Muscle of arm (tissue), 1 donor: ENCODE measurements at regions not wholly inside any gene's neighbourhood (a gene's known extent, or its start where the extent isn't known, plus 50 kb on each side); places are given as distances from the start of the nearest gene placed in this dataset.
"Not testable (repeated sequence)": the region's sequence is repeated elsewhere in the genome, so short reads cannot be mapped to it uniquely, and the experiment has no call there.

ENCODE experiments used
- DNase-seq: peaks from one replicate; pipeline ENCODE4 v3.0.0-alpha.2; 2013

DNA sequence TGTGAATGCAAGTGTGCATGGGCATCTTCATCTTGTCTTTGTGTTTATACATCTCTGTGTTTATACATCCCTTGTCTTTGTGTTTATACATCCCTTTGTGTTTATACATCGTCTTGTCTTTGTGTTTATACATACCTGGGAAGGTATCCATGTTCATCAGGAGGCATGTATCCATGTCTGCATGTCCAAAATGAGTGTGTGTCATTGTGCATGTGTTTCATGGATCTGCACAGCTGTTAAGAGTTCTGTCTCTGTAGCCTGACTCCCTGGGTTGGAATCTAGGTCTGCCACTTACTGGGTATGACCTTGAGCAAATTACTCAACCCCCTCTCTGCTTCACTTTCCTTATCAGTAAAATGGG, 50.1 kb upstream of the SIRPA start:
- DNase-seq, result no peak

DNA sequence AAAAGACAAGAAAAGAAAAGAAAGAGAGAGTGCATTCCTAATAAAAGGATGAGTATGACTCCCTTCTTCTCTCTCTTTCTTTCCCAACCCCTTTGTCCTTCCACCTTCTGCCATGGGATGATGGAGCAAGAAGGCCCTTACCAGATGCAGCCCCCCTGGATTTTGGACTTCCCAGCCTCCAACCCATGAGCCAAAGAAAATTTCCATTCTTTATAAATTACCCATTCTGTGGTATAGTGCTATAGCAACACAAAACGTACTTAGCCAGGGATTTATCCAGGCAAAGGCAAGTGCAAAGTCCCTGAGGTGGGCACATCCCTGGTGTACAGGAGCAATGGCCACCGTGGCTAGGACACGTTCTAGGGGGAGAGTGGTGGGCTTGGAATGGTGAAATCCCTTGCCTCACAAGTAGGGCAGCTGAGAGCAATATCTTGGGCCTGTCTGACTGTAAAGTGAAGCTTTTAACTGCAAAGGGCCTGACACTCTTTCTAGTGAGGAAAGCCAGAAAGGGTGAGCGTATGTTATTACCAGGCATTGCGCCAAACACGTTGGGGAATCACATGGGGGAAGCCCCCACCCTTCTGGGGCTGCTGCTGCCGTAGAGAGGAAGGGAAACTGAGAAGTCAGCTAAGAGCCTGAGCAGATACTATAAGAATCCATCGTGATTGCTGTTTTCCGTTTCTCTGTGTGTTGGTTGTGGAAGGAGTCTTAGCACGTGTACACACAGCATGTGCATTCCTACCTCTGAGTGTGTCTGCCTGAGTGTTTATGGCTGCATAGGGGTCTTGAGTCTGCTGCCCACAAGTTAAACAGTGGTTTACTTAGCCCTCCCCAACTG, 50.7 kb upstream of the SIRPA start:
- peak; percentile 61 for DNase-seq

GRCh38 chr20:1842281-1842680, 52.9 kb upstream of the SIRPA start:
- no peak for DNase-seq

DNA sequence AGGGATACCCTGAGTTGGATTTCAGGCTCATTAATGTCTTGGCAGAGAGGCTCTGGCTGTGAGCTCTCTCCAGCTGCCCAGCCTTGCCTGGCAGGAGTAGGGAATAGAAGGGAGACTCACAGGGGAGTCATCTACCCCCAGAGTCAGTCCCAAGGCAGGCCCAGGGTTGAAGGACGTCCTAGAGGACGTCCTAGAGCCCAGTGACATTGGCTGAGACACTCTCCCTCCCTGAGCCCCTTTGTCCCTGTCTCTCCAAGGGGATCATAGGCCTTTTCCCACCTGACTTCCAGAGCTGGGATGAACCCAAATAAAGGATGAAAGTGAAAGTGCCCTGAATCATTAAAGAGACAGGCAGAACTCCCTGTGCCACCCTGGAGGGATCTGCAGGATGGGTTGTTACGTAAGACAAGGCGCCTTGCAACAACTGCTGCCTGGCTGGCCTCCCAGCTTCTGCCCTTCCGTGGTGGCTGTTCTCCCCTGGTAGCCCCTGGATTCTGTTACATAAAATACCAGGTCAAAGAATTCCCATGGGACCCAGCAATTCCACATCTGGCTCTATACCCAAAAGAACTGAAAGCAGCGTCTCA, 53.6 kb upstream of the SIRPA start:
- no peak for DNase-seq

GRCh38 chr20:1840817-1841553, 54.2 kb upstream of the SIRPA start:
- DNase-seq, result no peak

- DNase-seq, result not testable (repeated sequence)
Measured at GRCh38 chr20:1839376-1840317, 55.6 kb upstream of the SIRPA start.

- no peak for DNase-seq
Measured at GRCh38 chr20:1838556-1839279, 56.5 kb upstream of the SIRPA start.

DNA sequence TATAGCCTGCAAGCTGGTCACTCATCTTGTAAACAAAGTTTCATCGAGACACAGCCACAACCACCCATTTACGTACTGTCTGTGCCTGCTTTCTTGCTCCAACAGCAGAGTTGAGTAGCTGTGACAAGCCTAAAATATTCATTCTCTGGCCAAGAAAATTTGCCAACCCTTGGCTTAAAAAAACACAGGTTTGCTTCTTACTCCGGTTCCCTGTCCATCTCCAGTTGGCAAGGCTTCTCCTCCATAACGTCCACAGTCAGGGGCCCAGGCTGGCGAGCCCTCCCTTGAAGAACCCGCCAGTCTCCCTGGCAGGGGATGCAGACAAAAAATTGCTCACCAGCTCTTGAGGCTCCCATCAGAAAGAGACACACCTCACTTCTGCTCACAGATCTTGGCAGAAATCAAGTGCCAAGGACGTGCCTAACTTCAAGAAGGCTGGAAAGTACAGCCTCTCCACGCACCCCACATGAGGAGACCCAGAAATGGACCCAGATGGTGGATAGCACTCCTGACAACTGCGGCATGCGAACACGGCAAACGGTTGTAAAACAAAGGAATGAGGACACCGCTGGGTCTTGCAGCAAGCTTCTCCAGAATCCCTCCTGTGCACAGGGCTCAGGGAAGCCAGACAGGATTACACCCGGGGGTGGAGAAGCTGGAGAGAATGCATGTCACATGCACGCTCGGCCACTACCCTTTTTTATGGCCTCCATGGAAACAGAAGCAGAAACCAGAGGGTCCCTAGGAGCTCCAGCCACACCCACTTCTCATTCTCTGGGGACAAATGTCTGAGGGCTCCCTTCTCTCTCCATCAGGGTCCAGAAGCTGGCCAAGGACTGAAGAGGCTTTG, 59.8 kb upstream of the SIRPA start:
- no peak for DNase-seq

GRCh38 chr20:1833728-1834726, 61.2 kb upstream of the SIRPA start:
- no peak for DNase-seq

- DNase-seq, result no peak
Measured at GRCh38 chr20:1833216-1833615, 62.0 kb upstream of the SIRPA start.

GRCh38 chr20:1832634-1833033, 62.6 kb upstream of the SIRPA start:
- DNase-seq, result no peak

DNA sequence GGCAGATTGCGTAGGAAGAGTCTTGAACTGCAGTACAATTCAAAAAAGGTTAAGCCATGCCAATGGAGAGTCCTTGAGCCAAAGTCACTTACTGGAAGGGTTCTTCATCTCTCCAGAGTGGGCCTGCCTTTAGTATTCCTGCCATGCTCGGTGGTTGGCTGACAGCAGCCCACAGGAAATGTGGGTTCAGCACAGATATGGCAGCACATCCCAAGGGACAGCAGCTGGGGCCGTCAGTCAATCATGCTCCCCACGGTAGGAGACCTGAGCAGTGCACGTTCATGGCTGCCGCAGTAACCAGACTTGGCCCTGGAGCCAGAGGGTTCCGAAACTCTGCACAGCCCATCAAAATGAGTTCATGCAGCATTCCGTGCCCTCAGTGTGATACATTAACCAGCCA, 63.6 kb upstream of the SIRPA start:
- DNase-seq, result no peak

- DNase-seq, result no peak
Measured at GRCh38 chr20:1831096-1831495, 64.1 kb upstream of the SIRPA start.

- DNase-seq, result peak; percentile 14
Measured at GRCh38 chr20:1830240-1830639, 65.0 kb upstream of the SIRPA start.

DNA sequence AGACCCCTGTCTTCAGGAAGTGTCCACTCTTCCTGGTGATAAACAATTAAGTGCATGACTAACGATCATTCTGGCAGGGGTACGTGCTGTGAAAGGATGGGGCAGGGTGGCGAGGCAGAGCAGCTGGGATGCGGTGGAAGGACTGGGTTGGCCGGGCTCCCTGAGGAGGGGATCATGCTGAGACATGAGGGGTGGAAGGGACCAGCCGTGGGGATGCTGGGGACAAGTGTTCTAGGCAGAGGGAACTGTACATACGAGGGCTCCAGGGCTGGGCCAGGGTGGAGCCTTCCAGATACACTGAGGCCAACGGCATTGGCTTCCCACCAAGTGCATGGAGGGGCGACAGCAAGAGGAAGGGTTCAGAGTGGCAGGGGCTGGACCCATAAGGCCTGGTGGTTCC, 65.7 kb upstream of the SIRPA start:
- DNase-seq, result no peak

DNA sequence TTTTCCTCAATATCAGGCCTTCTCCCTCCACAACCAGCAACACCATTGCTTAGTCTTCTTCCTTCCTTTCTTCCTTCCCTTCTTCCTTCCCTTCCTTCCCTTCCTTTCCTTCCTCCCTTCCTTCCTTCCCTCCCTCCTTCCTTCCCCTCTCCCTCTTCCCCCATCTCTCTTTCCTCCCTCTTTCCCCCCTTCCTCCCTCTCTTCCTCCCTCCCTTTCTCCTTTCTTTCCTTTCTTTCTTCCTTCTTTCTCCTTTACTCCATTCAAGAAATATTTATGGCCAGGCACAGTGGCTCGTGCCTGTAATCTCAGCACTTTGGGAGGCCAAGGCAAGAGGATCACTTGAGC, 66.4 kb upstream of the SIRPA start:
- no peak for DNase-seq

- no peak for DNase-seq
Measured at GRCh38 chr20:1827974-1828785, 67.0 kb upstream of the SIRPA start.

- DNase-seq, result no peak
Measured at GRCh38 chr20:1827510-1827973, 67.7 kb upstream of the SIRPA start.
